T1000 (cell line): ENCODE measurements at regions not wholly inside any gene's neighbourhood (a gene's known extent, or its start where the extent isn't known, plus 50 kb on each side); places are given as distances from the start of the nearest gene placed in this dataset.
"Not testable (repeated sequence)": the region's sequence is repeated elsewhere in the genome, so short reads cannot be mapped to it uniquely, and the experiment has no call there.

Experiments used
- DNase-seq: peaks from one replicate; lab custom pipeline; 2025; ENCODE audit warnings: mixed read lengths; lab: John Stamatoyannopoulos, UW

DNA sequence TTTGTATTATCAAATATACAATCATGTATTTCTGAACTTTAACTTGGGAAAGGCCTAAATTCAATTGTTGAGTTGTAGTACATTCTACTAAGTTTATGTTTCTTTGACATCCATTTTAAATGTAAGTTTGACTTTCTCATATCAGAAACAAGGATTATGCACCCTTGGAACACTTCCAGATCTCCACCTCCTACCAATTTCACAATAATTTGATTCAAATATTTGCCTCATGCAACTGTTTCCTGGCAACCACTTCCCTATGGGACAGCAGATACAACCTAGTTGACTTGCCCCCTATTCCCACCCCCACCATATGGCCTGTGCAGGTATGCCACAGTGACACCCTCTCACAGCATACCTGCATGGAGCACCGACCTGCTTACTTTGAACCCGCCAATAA, 506.4 kb upstream of the PABPC4L start:
- DNase-seq, result no peak

DNA sequence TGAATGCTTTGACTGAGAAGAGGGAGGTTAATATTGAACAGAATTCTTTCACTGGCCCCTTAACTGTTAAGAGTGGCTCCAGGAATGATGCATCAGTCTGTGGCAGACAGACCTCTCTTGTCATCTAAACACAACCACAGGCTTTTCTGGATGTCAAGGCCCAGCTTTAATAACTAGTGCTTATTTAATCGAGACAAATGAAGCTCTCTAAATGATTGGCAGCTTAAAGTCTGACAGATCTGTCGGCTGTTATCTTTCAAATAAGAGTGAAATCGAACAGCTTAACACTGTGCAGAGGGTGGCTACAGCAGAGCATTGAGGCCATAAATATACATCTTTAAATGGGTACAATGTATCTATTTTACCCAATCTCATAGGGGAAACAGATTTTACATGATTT, 500.8 kb upstream of the PABPC4L start:
- no peak for DNase-seq

DNA sequence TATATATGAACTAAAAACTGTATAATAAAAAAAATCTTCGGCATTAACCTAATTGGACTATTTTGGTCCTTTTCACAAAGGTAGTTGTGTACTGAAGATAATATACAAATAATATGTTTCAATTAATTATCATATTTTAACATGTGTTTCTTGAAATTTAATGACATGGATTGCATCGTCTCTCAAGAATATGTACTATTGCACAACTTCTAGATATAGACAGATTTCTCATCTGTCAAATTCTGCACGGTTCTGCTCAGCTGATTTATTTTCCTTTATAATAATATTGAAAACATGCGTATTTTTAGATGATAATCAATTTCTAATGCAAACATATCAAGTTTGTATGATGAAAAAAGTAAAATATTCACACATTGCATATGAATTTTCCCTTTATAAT, 498.7 kb upstream of the PABPC4L start:
- DNase-seq, result no peak

DNA sequence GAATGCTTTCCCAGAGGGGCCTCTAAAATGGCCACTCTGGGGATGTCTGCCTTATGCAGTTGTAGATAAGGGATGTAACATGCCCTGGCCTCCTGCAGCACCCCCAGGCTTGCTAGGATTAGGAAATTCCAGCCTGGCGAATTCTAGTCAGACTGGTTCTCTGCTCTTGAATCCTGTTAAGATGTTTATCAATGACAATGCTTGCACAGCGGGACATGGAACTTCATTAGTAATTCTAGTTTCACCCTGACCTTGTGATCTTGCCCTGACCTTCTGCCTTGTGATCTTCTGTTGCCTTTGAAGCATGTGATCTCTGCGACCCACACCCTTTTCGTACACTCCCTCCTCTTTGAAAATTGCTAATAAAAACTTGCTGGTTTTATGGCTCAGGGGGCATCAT, 497.2 kb upstream of the PABPC4L start:
- DNase-seq, result not testable (repeated sequence)

DNA sequence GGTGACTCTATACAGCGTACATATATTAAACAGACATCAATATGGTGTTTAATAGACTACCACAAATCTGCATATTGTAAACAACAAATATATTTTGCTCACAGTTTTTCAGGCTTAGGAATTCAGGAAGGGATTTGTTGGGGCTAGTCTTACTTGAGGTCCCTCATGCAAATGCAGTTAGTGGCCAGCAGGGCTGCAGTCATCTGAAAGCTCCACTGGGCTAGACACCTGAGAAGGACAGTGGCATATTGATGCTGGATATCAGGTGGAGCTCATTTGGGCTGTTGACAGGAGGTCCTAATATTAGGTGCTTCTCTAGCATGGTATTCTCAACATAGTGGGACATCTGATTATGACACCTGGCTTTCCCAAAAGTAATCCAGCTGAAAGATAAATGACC, 493.8 kb upstream of the PABPC4L start:
- no peak for DNase-seq

DNA sequence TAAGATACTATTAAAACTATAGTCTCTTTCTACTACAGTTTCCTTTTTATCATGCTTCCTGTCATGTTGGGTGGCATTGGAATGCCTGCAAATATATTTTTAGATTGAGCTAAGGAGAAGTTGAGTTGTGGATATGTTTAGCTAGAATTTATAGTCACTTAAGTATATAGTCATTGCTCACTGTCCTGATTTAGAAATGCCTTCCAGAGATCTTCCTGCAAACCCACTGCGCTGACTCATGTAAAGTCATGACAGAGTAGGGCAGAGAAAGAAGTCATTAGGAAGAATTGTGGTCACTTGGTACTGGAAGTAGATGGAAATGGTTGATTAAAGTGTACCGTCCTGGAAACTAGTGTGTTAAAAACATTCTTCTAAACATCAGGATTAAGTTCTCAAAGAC, 490.3 kb upstream of the PABPC4L start:
- DNase-seq, result no peak

DNA sequence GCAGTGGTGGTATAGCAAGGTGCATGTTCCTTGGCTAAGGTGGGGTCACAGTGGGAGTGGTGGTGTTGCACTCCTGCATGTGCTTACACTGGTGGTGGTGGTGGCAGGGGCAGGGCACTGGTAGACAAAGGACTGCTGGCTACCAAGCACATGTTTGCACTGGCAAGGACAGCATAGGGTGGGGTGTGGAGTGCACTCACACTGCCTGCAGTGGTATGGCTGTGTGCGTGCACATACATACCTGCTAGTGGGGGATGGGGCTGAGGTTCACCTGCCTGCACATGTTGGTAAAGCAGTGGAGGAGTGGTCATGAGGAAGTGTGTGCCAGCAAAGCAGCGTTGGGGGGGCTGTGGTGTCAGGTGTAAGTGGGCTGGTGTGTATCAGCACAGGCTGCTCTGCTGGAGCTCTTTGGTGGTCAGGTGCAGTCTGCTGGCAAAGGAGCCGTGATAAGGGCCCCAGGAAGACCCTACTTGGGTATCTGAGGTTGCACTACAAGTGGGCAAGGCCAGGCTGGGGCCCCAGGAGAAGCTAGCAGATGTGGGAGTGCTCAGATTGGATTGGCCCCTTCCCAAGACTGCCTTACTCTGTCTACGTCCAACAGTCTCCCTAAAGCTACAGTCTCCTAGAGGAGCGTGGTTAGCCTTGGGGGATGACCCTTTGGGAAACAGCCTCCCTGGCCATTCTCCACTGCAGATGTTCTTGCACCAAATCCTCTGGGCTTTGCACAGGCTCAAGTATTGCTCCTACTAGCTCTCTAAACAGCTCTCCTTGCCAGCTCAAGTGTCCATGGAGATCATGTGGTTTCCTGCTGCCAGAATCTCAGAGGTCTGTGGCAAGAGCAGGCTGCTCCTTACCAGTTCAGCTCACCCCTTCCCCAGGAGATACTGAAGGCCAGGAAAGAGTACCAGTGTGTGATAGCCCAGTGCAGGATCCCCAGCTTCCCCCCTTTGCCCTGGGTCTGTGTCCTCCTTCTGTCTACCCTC, 486.3 kb upstream of the PABPC4L start:
- no peak for DNase-seq

DNA sequence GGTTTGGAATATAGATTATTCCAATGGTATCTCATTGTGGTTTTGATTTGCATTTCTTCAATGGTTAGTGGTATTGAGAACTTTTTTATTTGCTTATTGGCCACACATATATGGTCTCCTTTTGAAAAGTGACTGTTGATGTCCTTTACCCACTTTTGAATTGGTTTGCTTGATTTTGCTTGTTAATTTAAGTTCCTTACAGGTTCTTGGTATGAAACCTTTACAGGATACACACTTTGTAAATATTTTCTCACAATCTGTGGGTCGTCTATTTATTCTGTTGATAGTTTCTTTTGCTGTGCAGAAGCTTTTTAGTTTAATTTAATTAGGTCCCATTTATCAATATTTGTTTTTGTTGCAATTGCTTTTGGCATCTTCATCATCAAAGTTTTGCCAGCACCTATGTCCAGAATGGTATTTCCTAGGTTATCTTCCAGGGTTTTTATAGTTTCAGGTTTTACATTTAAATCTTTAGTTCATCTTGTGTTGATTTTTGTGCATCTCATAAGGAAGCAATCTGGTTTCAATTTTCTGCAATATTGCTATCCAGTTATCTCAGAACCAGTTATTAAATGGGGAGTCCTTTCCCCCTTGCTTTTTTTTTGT, 475.7 kb upstream of the PABPC4L start:
- no peak for DNase-seq

DNA sequence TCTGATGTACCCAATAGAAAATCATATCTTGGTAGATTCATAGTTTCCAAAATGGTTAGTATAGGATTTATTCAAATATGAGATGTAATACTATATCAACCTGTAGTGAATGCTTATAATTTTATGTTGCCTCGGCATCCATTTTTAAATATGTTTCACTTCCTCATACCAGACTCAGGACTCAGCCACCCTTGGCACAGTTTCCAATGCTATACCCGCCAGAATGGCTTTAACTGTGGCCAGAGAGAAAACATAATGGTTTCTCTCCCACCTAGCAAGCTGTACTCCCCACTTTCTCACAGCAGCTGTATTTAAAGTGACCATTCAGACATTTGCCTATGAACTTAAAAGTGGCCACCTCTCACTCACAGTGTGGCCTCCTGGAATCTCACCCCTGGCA, 466.6 kb upstream of the PABPC4L start:
- no peak for DNase-seq

DNA sequence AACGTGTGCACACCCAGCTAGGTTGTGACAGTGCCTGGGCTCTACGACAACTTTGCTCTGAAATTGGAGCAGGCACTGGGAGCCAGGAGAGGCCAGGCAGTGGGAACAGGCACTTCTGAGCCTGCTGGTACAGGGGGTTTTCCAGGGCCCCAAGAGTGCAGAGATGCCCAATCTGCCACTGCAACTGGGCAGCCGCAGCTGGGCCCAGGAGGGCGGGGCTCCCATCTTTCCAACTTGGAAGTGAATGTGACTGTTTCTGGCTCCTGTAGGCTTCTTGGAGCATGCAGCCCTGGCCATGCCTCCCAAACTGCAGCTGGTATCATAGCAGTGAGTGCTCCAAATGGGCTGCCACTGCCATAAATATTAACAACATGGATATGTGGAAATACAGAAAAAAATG, 465.1 kb upstream of the PABPC4L start:
- no peak for DNase-seq

DNA sequence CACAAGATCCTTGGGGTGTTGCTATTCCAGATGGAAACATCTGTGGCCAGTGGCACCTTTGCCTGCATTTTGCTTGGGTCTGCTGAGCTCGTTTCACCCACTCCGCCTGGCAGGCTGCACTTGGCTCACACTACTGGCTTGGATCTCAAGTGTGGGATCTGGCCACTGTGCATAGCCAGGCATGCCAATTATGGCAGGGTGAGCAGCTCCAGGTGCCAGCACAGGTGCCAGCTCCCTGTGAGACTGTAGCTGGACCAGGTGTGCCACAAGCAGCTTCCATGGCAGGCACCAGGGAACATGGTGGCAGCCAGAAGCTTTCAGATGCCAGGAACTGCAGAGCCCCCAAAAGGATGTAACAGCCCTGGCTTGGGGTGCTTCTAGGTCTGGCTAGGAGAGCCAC, 463.8 kb upstream of the PABPC4L start:
- DNase-seq, result no peak

DNA sequence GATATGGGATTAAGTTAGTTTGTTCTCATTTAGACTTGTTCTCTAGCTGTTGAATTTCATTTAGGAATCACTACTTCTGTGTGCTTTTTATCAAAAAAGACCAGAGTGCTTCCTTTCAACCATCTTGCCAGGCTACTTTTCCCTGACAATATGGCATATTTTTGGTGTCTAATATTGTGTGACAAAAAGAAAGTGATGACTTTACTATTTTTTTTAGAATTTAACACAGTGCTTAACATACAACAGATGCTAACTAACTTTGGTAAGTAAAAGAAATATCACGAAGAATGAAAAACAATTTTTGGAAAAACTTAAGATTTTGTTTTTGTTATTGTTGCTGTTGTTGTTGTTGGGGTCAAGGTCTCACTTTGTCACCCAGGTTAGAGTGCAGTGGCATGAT, 462.2 kb upstream of the PABPC4L start:
- no peak for DNase-seq

DNA sequence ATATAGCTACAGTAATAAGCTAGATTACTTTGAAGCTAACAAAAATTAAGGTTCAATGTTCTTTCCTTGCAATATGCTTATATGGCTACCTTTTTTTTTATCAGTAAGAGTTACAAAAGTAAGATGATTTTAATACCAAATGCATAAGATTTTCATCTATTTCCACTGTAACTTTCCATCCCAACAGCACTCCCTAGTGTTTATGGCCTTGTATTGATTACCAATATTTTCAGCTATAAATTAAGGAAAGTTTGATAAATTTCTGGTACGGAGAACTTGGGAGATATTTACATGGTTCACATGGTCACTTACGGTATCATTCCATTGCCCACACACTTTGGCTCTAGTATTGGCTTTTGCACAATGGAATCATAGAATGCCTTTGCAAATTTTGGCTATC, 448.9 kb upstream of the PABPC4L start:
- no peak for DNase-seq

DNA sequence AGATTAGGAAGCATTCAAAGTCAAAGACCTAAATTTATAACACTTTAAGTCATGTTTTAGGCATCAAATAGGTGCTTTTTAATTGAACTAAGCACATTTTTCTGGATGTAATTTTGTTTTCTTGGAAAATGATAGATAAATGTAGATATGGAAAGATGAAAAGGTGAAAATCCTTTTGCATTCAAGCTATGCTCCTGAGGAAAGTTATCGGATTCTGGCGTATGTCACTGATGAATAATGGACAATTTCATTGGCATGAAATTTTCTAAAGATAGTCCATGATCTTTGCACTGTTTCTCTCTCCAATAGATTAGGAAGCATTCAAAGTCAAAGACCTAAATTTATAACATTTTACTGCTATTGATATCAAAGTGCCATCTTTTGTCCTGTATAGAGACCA, 444.2 kb upstream of the PABPC4L start:
- DNase-seq, result no peak

DNA sequence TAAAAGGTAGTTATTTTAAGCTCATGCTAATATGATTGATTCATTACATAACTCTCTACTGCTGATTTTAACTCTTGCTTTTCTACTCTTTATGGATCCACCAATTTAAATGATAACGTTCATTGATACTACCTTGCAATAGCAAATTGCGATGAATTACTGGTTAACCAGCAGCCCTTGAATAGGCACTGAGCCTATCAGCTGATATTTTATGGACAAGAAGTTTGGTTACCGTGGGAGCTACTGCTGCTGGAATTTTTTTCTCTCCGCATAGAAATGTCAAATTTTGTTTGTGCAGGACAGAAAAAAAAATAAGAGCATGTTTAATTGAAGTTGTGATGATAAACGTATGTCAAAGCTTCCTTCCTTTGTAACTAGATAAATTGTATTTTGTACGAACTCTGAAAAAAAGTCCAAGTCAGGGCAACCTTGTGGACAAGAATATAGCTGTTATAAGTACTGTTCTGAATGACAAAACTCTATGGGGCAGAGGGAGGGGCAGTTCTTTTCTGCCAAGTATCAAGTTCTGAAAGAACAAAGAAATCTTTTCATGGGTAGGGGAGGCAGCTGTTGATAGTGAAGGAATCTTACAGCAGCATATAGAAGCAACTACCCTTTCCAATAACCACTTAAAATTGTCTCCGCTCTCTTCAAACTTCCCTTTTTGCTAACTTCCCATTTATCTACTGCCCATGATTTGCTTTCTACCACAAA, 434.9 kb upstream of the PABPC4L start:
- DNase-seq, result no peak

DNA sequence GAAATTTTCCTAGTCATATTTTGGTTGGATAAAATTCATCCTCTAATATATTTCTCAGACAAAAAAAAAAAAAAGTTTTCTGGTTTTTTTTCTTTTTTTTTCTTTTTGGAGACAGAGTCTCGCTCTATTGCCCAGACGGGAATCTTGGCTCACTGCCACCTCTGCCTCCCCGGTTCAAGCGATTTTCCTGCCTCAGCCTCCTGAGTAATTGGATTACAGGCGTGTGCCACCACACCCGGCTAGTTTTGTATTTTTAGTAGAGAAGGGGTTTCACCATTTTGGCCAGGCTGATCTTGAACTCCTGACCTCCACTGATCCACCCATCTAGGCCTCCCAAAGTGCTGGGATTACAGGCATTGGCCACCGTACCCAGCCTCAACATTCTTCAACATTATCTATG, 432.7 kb upstream of the PABPC4L start:
- DNase-seq, result no peak

DNA sequence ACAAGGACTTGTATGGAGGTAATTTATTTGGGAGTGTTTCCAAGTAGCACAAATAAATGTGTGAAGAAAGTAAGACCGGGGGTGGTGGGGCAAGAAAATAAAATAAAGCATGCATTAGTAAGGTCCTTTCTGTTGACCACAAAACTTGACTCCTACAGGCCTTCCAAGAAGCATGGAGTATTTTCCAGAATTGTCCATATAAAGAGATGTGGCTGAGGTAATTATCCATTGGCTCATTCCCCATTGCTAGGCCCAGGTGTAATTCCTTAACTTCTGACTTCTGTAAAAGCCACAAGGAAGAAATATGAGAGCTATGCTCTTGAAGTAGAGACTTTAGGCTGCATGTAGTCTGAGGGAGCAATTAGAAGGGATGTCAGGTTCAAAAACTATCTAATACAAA, 430.5 kb upstream of the PABPC4L start:
- DNase-seq, result no peak

DNA sequence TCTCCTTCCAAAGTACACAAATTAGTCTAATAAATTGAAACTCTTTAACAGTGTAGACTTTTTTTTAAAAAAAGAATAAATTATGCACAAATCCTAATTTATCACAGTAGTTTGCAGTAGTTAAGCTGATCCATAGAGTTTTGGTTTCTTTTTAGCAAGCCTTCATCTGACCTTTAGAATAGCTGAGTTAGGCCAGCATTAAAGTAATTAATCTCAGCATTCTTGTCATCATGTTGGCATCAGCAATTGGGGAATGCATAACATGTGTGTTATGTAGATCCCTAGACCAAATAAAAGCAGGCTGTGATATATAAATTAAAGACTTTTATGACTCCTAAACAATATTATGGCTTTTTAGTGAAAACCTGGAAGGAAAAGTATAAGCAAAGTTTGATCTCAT, 426.5 kb upstream of the PABPC4L start:
- DNase-seq, result no peak

DNA sequence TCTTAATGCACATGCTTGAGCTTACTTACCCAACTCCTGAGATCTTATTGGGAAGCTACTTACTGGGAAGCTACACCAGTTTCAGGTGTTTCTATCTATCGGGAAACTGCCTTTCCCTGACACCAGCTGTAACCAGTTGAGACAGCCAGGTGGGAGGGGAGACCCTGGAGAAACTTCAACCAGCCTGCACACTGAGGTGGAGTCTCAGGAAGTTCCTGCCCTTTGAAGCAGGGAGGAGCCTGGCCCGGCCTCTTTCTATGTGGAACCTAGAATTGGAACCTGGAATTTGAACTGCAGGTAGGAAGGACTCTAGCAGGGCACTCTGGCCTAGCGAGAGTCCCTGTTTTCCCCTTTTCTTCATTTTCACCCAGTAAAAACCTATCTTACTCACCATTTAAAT, 425.8 kb upstream of the PABPC4L start:
- no peak for DNase-seq

DNA sequence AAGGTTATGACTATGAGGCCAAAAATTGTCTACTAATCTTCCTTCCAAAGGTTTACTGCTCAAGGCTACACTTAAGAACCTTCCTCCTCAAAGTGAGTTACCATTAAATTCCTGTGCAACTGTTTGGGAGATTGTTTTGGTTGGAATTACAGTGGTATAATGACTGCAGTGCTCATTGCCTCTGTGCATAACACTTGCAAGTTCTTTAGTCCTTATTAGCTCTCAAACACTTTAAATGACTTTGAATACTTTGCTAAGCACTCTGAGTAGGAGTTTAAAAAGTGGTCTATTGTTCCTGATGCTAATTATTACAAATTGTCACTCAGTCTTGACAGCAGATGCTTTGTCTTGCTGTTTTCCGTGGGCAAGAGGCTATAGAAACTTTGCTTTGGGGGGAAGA, 422.8 kb upstream of the PABPC4L start:
- DNase-seq, result no peak

DNA sequence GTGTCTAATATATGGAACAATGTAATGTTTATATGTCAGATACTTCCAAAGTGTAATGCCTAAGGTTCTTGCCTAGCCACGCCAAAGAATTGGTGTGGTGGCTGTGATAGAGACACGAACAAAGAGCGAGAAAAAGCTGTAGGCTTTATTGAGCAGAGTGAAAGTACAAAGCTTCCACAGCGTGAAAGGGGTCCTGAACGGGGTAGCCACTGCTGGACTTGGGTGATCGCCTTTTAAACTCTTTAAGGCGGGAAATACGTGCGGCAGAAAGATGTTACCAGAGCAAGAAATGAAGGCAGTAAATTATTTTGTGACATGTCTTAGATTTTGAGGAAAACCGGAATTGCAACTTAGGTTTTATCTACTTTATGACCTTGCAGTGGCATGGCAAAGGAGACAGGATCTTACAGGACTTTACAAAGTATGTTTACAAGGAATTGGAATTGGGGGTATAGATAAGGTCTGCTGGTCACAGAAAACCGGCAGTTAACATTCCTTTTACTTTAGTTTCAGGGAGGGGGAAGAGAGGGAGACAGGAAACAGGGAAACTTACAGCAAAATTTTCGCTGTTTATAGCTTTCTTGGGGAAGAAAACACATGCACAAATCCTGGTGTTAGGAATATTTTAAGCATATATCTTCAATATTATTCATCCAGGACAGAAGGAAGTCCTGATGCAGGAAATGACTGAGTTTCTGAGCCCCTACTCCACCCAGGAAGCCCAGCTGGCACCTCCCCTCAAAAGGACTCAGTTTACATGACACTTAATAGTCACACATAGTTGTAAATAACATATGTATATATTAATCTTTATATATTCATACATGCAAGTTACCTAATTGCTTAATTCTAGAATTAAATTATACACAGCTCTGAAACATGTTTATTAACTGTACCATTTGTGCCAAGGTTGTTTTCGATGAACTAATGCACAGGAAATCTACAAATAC, 421.3 kb upstream of the PABPC4L start:
- not testable (repeated sequence) for DNase-seq

DNA sequence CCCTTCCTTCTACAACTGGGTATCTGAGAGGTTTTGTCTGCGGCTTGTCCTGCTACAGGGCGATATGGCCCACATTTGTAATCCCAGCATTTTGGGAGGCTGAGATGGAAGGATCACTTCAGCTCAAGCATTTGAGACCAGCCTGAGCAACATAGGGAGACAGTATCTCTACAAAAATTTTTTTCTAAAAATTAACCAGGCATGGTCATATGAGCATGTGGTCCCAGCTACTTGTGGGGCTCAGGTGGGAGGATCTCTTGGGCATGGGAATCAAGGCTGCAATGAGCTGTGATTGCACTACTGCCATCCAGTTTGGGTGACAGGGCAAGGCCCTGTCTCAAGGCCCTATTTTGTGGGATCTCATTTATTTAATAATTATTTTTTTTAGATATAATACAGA, 420.6 kb upstream of the PABPC4L start:
- no peak for DNase-seq
